ENCODE measurements at regions not wholly inside any gene's neighbourhood (a gene's known extent, or its start where the extent isn't known, plus 50 kb on each side); places are given as distances from the start of the nearest gene placed in this dataset.

GRCh38 chr4:128721896-128722295, 87.6 kb upstream of the JADE1 start:
- Histone ChIP-seq H3K27me3 (ENCODE audit: control insufficient read depth, insufficient read depth, low read length) (no peaks in the 10 kb centered on the region), H3K36me3 (ENCODE audit: control insufficient read depth, insufficient read depth, low read length) (no peaks in the 10 kb centered on the region), H2BK120ac (ENCODE audit: low read depth, low read length) (no peak overlapping the region), H2AK5ac (ENCODE audit: low read depth, low read length) (0 out of 2 replicates have a peak overlapping the region, but pooled peaks have one; percentile 11), H3K4ac (ENCODE audit: low read depth, low read length) (no peak overlapping the region), H3K18ac (ENCODE audit: low read depth, low read length) (peak overlapping the region; percentile 9; the same call in 1 of the 2 replicates), H2BK20ac (ENCODE audit: low read depth, low read length) (no peak overlapping the region), H2BK15ac (ENCODE audit: low read depth, low read length) (no peak overlapping the region), H3K79me1 (ENCODE audit: low read depth in 1 of 2, low read length in 2 of 2) (no peaks in the 10 kb centered on the region), H3K9ac (ENCODE audit: low read depth, low read length) (no peak overlapping the region), H4K8ac (ENCODE audit: low read depth in 2 of 2, low read length in 2 of 2) (no peak overlapping the region), H3K27ac (ENCODE audit: insufficient read depth, low read length) (no peak overlapping the region), H3K56ac (ENCODE audit: extremely low read depth, insufficient read depth, low read length) (no peak overlapping the region), H3K14ac (replicated peaks; ENCODE audit: low read depth, low read length) (no peak overlapping the region), H3K9me3 (ENCODE audit: control insufficient read depth, insufficient read depth, low read length) (no peaks in the 10 kb centered on the region), H3K9me1 (ENCODE audit: insufficient read depth, low read length) (no peaks in the 10 kb centered on the region), H4K20me1 (ENCODE audit: insufficient read depth, low read length) (no peaks in the 10 kb centered on the region), H4K91ac (ENCODE audit: insufficient read depth, low read depth, low read length) (no peak overlapping the region), H3K4me1 (ENCODE audit: control insufficient read depth, insufficient read depth, low read length) (0 out of 2 replicates have a peak, but pooled peaks cover 2% of the 10 kb centered on the region), H3K4me3 (ENCODE audit: insufficient read depth, low read depth, low read length) (no peak overlapping the region), H2AFZ (replicated peaks; ENCODE audit: low read length, poor library complexity) (no peak overlapping the region), H2BK5ac (ENCODE audit: low read depth, low read length, poor library complexity, severe bottlenecking) (no peak overlapping the region), H3K4me2 (ENCODE audit: low read depth, low read length) (no peak overlapping the region), H3K23ac (ENCODE audit: low read depth, low read length) (no peak overlapping the region), H4K5ac (ENCODE audit: low read depth, low read length) (no peak overlapping the region), H2AK9ac (replicated peaks; ENCODE audit: low read depth, low read length, poor library complexity) (no peak overlapping the region)
- intact Hi-C loops (cut with micrococcal nuclease): no loop called here
- no peak for TF ChIP-seq RAD21 (IDR thresholded peaks at IDR 0.05; ENCODE audit: low read length)
- TF ChIP-seq, protein P1, sequence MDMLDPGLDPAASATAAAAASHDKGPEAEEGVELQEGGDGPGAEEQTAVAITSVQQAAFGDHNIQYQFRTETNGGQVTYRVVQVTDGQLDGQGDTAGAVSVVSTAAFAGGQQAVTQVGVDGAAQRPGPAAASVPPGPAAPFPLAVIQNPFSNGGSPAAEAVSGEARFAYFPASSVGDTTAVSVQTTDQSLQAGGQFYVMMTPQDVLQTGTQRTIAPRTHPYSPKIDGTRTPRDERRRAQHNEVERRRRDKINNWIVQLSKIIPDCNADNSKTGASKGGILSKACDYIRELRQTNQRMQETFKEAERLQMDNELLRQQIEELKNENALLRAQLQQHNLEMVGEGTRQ (IDR thresholded peaks at IDR 0.05; ENCODE audit: low read depth, low read length): no peak
- TF ChIP-seq FOS (IDR thresholded peaks at IDR 0.05; ENCODE audit: low read depth, low read length): no peak
- TF ChIP-seq NFE2L2 (IDR thresholded peaks at IDR 0.05; ENCODE audit: low read depth, low read length): no peak
- TF ChIP-seq CTCF (conservative IDR thresholded peaks at IDR 0.05; ENCODE audit: low read depth, low read length): no peak
- TF ChIP-seq MXI1 (IDR thresholded peaks at IDR 0.05; ENCODE audit: borderline replicate concordance, low read depth, low read length): no peak
- no peak for TF ChIP-seq MAFK (IDR thresholded peaks at IDR 0.05; ENCODE audit: low read depth, low read length)
- TF ChIP-seq RFX5 (IDR thresholded peaks at IDR 0.05; ENCODE audit: low read depth, low read length): no peak
- TF ChIP-seq POLR2A (IDR thresholded peaks at IDR 0.05; ENCODE audit: low read depth, low read length): no peak
- TF ChIP-seq CHD1 (IDR thresholded peaks at IDR 0.05; ENCODE audit: low read depth, low read length): no peak
- TF ChIP-seq, protein P2, sequence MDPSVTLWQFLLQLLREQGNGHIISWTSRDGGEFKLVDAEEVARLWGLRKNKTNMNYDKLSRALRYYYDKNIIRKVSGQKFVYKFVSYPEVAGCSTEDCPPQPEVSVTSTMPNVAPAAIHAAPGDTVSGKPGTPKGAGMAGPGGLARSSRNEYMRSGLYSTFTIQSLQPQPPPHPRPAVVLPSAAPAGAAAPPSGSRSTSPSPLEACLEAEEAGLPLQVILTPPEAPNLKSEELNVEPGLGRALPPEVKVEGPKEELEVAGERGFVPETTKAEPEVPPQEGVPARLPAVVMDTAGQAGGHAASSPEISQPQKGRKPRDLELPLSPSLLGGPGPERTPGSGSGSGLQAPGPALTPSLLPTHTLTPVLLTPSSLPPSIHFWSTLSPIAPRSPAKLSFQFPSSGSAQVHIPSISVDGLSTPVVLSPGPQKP (IDR thresholded peaks at IDR 0.05; ENCODE audit: borderline replicate concordance, low read depth, low read length): no peak
- no peak for TF ChIP-seq CEBPB (IDR thresholded peaks at IDR 0.05; ENCODE audit: low read depth, low read length)
- TF ChIP-seq BHLHE40 (IDR thresholded peaks at IDR 0.05; ENCODE audit: low read depth, low read length): no peak
- no peak for TF ChIP-seq MAZ (IDR thresholded peaks at IDR 0.05; ENCODE audit: borderline replicate concordance, low read depth, low read length)
- no peak for TF ChIP-seq SMC3 (IDR thresholded peaks at IDR 0.05; ENCODE audit: low read depth, low read length)
- no peak for TF ChIP-seq RCOR1 (IDR thresholded peaks at IDR 0.05; ENCODE audit: insufficient replicate concordance, low read length)
- ATAC-seq (ENCODE audit: low read depth) (0 out of 2 replicates have a peak, but pooled peaks have one; percentile 31), DNase-seq (no peak)
- WGBS, 2 experiments (ENCODE audit: extremely low coverage in 2 of 2, insufficient read length in 1 of 2): no CpG with 5 or more reads among the region's 4 CpGs
- dilution Hi-C loops (cut with HindIII; ENCODE audit: low sequenced_read_pairs, unreplicated experiment): no loop called here
- in situ Hi-C loops (cut with MboI; ENCODE audit: low sequenced_read_pairs): no loop called here
- ChIA-PET CTCF (no interaction called here), POLR2A (ENCODE audit: unreplicated experiment) (no interaction called here)
- no TSS peak for BruUV-seq (replicated peaks)

Data from IMR-90 (cell line).